ENCODE measurements at regions not wholly inside any gene's neighbourhood (a gene's known extent, or its start where the extent isn't known, plus 50 kb on each side); places are given as distances from the start of the nearest gene placed in this dataset.

DNA sequence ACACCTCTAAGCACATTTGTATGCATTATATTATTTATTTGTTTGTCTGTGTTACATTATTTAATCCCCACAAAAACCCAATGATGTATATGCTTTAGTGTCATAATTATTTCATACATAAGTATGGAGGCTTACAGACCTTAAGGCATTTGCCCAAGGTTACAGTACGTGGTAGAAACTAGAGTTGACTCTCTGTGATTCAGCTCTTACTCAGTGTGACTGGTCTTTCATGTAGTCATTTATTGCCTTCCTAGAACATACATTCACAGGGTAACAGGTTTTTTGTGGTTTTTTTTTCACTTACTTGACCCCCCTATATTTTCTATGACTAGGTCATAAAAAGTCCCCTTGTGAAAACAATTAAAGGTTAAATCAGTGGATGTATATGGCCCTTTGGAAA is 566.8 kb downstream of the TFAP2A start:
- Histone ChIP-seq H3K9me3 (ENCODE audit: severe bottlenecking) (peaks cover 8% of the 10 kb centered on the region), H3K27ac (ENCODE audit: poor library complexity, severe bottlenecking) (no peak overlapping the region), H3K4me3 (ENCODE audit: severe bottlenecking) (no peak overlapping the region), H3K36me3 (ENCODE audit: low read depth) (no peaks in the 10 kb centered on the region), H3K27me3 (ENCODE audit: insufficient read depth, poor library complexity, severe bottlenecking) (no peaks in the 10 kb centered on the region), H3K4me1 (ENCODE audit: insufficient read depth, poor library complexity, severe bottlenecking) (no peaks in the 10 kb centered on the region)
- ATAC-seq (ENCODE audit: low read depth) (peak; percentile 78; the same call in 2 of the 3 replicates), DNase-seq (ENCODE audit: low spot score) (no peak)
- TF ChIP-seq, protein P1, sequence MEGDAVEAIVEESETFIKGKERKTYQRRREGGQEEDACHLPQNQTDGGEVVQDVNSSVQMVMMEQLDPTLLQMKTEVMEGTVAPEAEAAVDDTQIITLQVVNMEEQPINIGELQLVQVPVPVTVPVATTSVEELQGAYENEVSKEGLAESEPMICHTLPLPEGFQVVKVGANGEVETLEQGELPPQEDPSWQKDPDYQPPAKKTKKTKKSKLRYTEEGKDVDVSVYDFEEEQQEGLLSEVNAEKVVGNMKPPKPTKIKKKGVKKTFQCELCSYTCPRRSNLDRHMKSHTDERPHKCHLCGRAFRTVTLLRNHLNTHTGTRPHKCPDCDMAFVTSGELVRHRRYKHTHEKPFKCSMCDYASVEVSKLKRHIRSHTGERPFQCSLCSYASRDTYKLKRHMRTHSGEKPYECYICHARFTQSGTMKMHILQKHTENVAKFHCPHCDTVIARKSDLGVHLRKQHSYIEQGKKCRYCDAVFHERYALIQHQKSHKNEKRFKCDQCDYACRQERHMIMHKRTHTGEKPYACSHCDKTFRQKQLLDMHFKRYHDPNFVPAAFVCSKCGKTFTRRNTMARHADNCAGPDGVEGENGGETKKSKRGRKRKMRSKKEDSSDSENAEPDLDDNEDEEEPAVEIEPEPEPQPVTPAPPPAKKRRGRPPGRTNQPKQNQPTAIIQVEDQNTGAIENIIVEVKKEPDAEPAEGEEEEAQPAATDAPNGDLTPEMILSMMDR (IDR thresholded peaks at IDR 0.05; ENCODE audit: poor library complexity, severe bottlenecking), result no peak

DNA sequence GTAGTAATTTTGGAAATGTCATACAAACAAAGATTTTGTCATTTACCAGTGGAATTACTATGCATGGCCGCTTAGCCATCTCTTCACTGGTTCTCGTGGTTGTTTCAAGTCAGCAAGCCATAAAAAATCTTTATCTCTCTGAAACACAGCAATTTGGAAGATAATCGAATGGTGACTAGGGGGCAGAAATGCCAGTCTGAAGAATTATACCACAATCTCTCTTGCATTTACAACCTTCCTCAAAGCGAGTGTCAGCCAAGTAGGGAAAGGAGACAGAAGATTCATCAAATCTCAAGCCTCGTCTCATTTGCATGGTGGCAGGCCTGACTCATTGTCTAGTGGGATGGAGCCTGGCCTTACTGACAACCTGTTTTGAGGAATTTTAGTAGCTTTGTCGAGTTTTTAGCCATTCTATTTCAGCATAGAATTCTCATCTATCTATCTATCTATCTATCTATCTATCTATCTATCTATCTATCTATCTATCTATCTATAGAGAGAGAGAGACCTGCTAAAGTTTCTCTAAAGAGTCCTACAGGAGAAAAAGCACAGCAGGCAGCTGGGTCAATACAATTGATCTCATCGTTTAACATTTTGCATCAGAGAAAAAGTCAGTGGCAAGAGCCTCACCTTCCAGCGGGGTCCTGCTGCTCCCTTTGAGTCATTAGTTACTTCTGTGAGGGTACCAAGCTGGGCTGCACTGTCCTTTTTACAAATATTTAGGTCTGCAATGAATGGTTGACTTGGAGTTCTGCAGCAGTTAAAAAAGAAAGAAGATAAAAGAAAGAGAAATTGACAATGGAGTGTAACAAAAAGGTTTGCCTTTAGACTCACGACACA is 572.8 kb downstream of the TFAP2A start:
- no peak overlapping the region for H3K4me3 ChIP-seq (ENCODE audit: severe bottlenecking)
- no peaks in the 10 kb centered on the region for H3K27me3 ChIP-seq (ENCODE audit: insufficient read depth, poor library complexity, severe bottlenecking)
- peaks cover 4% of the 10 kb centered on the region for H3K9me3 ChIP-seq (ENCODE audit: severe bottlenecking)
- ATAC-seq (ENCODE audit: low read depth) (no peak), DNase-seq (ENCODE audit: low spot score) (no peak)
- H3K27ac ChIP-seq (ENCODE audit: poor library complexity, severe bottlenecking), result no peak overlapping the region
- TF ChIP-seq, protein P1 (IDR thresholded peaks at IDR 0.05; ENCODE audit: poor library complexity, severe bottlenecking), result no peak
- no peaks in the 10 kb centered on the region for H3K36me3 ChIP-seq (ENCODE audit: low read depth)
- no peaks in the 10 kb centered on the region for H3K4me1 ChIP-seq (ENCODE audit: insufficient read depth, poor library complexity, severe bottlenecking)

DNA sequence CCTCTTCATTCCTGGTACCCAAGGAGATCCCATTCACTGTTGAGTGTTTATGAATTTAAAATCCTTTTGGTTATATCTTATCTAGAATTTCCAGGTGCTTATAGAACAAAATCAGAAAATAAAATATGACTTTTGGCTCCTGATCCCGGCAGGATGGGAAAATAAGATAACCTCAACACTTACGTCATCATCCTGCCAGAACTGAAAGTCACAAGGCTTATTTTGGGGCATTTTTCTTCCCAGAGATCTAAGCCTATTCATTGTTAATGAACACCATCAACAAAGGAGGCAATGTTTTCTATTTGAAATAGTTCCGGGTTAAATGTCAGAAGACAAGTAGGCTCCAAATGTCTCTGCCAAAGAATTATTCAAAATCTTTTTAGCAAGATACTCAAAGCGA is 580.6 kb downstream of the TFAP2A start:
- DNase-seq (ENCODE audit: low spot score) (no peak), ATAC-seq (ENCODE audit: low read depth) (no peak)
- H3K27me3 ChIP-seq (ENCODE audit: insufficient read depth, poor library complexity, severe bottlenecking), result no peaks in the 10 kb centered on the region
- no peak overlapping the region for H3K27ac ChIP-seq (ENCODE audit: poor library complexity, severe bottlenecking)
- no peaks in the 10 kb centered on the region for H3K9me3 ChIP-seq (ENCODE audit: severe bottlenecking)
- TF ChIP-seq, protein P1 (IDR thresholded peaks at IDR 0.05; ENCODE audit: poor library complexity, severe bottlenecking), result no peak
- H3K36me3 ChIP-seq (ENCODE audit: low read depth), result no peaks in the 10 kb centered on the region
- H3K4me3 ChIP-seq (ENCODE audit: severe bottlenecking), result no peak overlapping the region
- no peaks in the 10 kb centered on the region for H3K4me1 ChIP-seq (ENCODE audit: insufficient read depth, poor library complexity, severe bottlenecking)

DNA sequence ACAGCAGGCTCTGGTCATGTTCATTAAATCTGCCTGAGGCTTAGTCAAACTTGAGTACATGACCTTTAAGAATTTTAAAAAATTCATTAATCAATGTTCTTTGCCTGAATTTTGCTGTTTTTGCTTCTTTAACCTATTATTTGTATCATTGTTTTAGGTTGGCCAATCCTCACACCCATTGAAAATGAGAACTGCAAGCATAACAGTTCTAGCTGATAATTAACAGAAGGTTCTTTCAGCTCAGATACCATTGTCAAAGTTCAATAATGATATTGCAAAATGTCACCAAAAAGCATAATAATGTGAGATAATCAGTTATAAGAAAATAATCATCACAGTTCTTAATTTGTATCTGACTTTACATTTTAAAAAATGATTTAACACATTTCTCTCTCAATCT is 583.1 kb downstream of the TFAP2A start:
- no peak for DNase-seq (ENCODE audit: low spot score)
- Histone ChIP-seq H3K27ac (ENCODE audit: poor library complexity, severe bottlenecking) (no peak overlapping the region), H3K4me3 (ENCODE audit: severe bottlenecking) (no peak overlapping the region), H3K9me3 (ENCODE audit: severe bottlenecking) (no peaks in the 10 kb centered on the region), H3K4me1 (ENCODE audit: insufficient read depth, poor library complexity, severe bottlenecking) (no peaks in the 10 kb centered on the region), H3K27me3 (ENCODE audit: insufficient read depth, poor library complexity, severe bottlenecking) (no peaks in the 10 kb centered on the region), H3K36me3 (ENCODE audit: low read depth) (no peaks in the 10 kb centered on the region)
- TF ChIP-seq, protein P1 (IDR thresholded peaks at IDR 0.05; ENCODE audit: poor library complexity, severe bottlenecking), result no peak
- ATAC-seq (ENCODE audit: low read depth), result no peak

DNA sequence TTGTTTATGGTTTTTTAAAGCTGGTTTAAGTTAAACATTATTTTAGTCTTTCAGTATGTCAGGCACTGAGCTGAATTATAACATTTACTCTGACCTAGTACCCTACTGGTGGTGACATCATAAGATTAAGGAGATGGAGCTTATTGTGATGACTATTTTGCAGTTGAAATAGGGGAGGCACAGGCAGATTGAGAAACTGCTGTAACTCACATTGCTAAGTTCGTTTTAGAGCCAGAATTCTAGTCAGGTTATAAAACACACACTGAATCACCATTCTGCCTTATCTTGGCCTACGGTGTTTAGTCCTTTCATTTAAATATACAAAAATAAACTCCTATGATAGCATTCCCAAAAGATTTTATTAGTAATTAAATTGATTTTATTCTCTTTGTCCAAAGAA is 584.1 kb downstream of the TFAP2A start:
- Histone ChIP-seq H3K27me3 (ENCODE audit: insufficient read depth, poor library complexity, severe bottlenecking) (no peaks in the 10 kb centered on the region), H3K27ac (ENCODE audit: poor library complexity, severe bottlenecking) (no peak overlapping the region), H3K36me3 (ENCODE audit: low read depth) (no peaks in the 10 kb centered on the region), H3K9me3 (ENCODE audit: severe bottlenecking) (no peaks in the 10 kb centered on the region), H3K4me3 (ENCODE audit: severe bottlenecking) (no peak overlapping the region), H3K4me1 (ENCODE audit: insufficient read depth, poor library complexity, severe bottlenecking) (no peaks in the 10 kb centered on the region)
- TF ChIP-seq, protein P1 (IDR thresholded peaks at IDR 0.05; ENCODE audit: poor library complexity, severe bottlenecking), result no peak
- ATAC-seq (ENCODE audit: low read depth) (no peak), DNase-seq (ENCODE audit: low spot score) (no peak)
